Effector memory CD8-positive, alpha-beta T cell (primary cell): ENCODE measurements at regions not wholly inside any gene's neighbourhood (a gene's known extent, or its start where the extent isn't known, plus 50 kb on each side); places are given as distances from the start of the nearest gene placed in this dataset.

Source experiments
- ATAC-seq: fragments of 150-1000 bp; cut with Tn5 transposase; replicated peaks from 2 replicates; pipeline ENCODE4 v1.10.0; 2021; ENCODE audit warnings: mild to moderate bottlenecking, moderate library complexity
- DNase-seq, 3 experiments: peaks; one replicate each; pipeline ENCODE4 v3.0.0; 2021
- H3K27ac Mint-ChIP-seq, 2 donors: one replicate each; pipeline ENCODE4 v1.8.0; 2022; ENCODE audit warnings: mild to moderate bottlenecking in 2 of 2, mixed read lengths in 2 of 2, moderate library complexity in 2 of 2
- H3K27me3 Mint-ChIP-seq, 2 donors: one replicate each; pipeline ENCODE4 v1.8.0; 2022; ENCODE audit warnings: mixed read lengths in 2 of 2
- H3K36me3 Mint-ChIP-seq: one replicate; pipeline ENCODE4 v1.8.0; 2022; ENCODE audit warnings: mild to moderate bottlenecking, moderate library complexity, mixed read lengths; ENCODE audit not compliant: insufficient read depth
- H3K4me1 Mint-ChIP-seq, 2 donors: one replicate each; pipeline ENCODE4 v1.8.0; 2022; ENCODE audit warnings: low read depth in 2 of 2, mixed read lengths in 2 of 2
- H3K4me3 Mint-ChIP-seq, 2 donors: one replicate each; pipeline ENCODE4 v1.8.0; 2022; ENCODE audit warnings: mild to moderate bottlenecking in 2 of 2, mixed read lengths in 2 of 2, moderate library complexity in 2 of 2
- H3K9me3 Mint-ChIP-seq, 2 donors: one replicate each; pipeline ENCODE4 v1.8.0; 2022; ENCODE audit warnings: mixed read lengths in 2 of 2

DNA sequence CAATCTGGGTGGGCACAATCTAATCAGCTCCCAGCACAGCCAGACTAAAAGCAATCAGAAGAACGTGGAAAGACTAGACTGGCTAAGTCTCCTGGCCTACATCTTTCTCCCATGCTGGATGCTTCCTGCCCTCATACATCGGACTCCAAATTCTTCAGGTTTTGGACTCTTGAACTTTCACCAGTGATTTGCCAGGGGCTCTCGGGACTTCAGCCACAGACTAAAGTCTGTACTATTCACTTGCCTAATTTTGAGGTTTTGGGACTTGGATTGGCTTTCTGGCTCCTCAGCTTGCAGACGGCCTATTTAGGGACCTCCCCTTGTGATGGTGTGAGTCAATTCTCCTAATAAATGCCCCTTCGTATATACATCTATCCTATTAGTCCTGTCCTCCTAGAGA lies 66.6 kb upstream of the SOX21 start:
- ATAC-seq (no peak), DNase-seq (no peak)
- Mint-ChIP-seq H3K4me3 (no peak overlapping the region), H3K4me1 (no peaks in the 10 kb centered on the region), H3K27me3 (peaks cover 0 to 17% of the 10 kb centered on the region in 2 donors), H3K36me3 (peaks cover 3% of the 10 kb centered on the region), H3K9me3 (peaks cover 2 to 6% of the 10 kb centered on the region in 2 donors), H3K27ac (no peak overlapping the region)

DNA sequence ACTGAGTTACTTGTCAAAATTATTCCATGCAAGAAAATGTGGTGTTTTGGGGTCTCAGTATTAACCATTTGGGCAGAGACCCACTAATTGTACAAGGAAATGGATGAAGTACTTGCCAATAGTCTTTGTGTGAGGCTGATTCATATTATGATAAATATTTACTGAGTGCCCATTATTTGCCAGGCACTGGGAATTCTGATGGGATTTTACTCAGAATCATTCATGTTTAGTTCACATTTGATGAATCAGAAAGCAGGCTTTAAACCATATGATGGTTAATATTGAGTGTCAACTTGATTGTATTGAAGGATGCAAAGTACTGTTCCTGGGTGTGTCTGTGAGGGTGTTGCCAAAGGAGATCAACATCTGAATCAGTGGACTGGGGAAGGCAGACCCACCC lies 66.2 kb upstream of the SOX21 start:
- Mint-ChIP-seq H3K27me3 (peaks cover 0 to 17% of the 10 kb centered on the region in 2 donors), H3K27ac (no peak overlapping the region), H3K4me3 (no peak overlapping the region), H3K4me1 (no peaks in the 10 kb centered on the region), H3K36me3 (peaks cover 3% of the 10 kb centered on the region), H3K9me3 (peaks cover 2 to 6% of the 10 kb centered on the region in 2 donors)
- DNase-seq (no peak), ATAC-seq (no peak)

DNA sequence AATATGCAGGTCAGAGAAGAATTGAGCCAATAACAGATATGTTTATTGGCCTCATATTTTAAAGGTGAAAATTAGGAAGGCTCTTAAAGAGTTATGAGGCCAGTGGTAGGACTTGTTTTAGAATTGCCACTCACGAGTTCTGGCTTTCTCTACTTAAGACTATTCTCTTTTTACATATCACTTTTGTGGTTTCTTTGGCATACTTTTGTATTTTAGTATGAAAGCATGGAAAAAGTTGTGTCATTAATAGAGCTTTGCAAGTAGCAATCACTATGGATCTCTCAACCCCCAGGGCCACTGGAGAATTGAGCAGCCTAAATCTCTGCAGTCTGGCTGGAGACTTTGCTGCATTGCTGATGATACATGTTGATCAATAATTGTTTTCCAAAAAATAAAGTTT lies 64.6 kb upstream of the SOX21 start:
- peaks cover 3% of the 10 kb centered on the region for H3K36me3 Mint-ChIP-seq
- no peak overlapping the region for H3K27ac Mint-ChIP-seq
- H3K9me3 Mint-ChIP-seq: peaks cover 2 to 6% of the 10 kb centered on the region in 2 donors
- DNase-seq (no peak), ATAC-seq (no peak)
- no peaks in the 10 kb centered on the region for H3K4me1 Mint-ChIP-seq
- H3K4me3 Mint-ChIP-seq: no peak overlapping the region
- peaks cover 0 to 17% of the 10 kb centered on the region in 2 donors for H3K27me3 Mint-ChIP-seq

DNA sequence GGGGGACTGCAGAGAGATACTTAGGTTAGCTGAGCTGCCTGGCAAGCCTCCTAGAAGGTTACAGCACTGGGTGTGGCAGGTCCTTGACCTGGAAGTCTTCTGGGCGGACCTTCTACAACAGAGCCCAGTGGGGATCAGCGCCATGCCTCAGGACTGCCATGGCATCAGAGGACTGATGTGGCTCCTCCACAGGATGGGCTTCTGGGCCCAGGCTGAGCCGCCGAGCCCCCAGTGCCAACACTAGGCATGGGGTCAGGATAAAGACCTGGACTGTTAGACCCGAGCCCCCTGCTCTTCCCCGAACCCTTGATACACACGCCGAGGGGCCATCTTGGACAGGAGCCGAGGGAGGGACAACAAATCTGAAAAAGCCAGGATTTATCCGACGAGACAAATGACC lies 64.0 kb upstream of the SOX21 start:
- Mint-ChIP-seq H3K4me1 (no peaks in the 10 kb centered on the region), H3K27me3 (peaks cover 0 to 17% of the 10 kb centered on the region in 2 donors)
- no peak for ATAC-seq

DNA sequence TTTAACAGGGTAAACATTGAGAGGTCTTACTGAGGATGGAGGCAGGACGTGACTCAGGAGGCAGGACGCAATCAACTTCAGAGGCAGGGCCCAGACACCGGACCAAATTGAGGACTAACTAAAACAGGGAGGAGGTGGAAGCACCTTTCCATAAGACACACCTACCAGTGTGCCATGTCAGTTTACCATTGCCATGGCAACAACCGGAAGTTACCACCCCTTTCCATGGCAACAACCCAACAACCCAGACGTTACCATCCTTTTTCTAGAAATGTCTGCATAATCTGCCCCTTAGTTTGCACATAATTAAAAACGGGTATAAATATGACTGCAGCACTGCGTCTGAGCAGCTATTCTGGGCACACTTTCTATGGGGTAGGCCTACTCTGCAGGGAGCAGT lies 53.5 kb upstream of the SOX21 start:
- H3K36me3 Mint-ChIP-seq: no peaks in the 10 kb centered on the region
- no peak for DNase-seq
- H3K4me1 Mint-ChIP-seq: no peaks in the 10 kb centered on the region
- H3K27ac Mint-ChIP-seq: no peak overlapping the region
- H3K4me3 Mint-ChIP-seq: no peak overlapping the region
- peaks cover 3 to 6% of the 10 kb centered on the region in 2 donors for H3K9me3 Mint-ChIP-seq
- ATAC-seq: no peak
- H3K27me3 Mint-ChIP-seq: peaks cover 19 to 28% of the 10 kb centered on the region in 2 donors

More for the DNA sequence above, 64.0 kb upstream of the SOX21 start:
- H3K36me3 Mint-ChIP-seq: peaks cover 3% of the 10 kb centered on the region
- no peak for DNase-seq
- no peak overlapping the region for H3K4me3 Mint-ChIP-seq
- peaks cover 2 to 6% of the 10 kb centered on the region in 2 donors for H3K9me3 Mint-ChIP-seq
- no peak overlapping the region for H3K27ac Mint-ChIP-seq

DNA sequence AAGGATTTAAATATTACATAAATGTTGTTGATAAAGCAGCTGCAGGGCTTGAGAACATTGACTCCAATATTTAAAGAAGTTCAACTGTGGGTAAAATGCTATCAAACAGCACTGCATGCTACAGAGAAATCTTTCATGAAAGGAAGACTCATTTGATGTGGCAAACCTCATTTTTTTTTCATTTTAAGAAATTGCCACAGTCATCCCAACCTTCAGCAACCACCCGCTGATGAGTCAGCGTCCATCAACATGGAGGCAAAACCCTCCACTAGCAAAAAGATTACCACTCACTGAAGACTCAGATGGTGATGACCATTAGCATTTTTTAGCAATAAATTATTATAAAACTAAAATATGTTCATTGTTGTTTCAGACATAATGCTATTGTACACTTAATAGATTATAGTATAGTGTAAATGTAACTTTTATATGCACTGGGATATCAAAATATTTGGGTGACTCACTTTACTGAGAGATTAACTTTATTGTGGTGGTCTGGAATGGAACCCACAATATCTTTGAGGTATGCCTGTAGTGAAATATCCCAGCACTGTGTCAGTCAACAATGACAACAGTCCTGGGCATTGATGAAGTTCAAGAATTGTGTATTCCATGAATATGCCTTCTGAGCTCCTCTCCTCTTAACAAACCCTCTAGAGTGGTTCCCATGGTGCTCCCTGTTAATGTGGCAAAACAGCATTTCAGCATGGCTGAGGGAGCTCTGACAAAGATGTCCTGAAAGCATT lies 52.4 kb upstream of the SOX21 start:
- H3K4me3 Mint-ChIP-seq: no peak overlapping the region
- H3K27me3 Mint-ChIP-seq: peaks cover 19 to 28% of the 10 kb centered on the region in 2 donors
- H3K27ac Mint-ChIP-seq: no peak overlapping the region
- H3K36me3 Mint-ChIP-seq: no peaks in the 10 kb centered on the region
- ATAC-seq: no peak
- no peaks in the 10 kb centered on the region for H3K4me1 Mint-ChIP-seq
- H3K9me3 Mint-ChIP-seq: peaks cover 3 to 6% of the 10 kb centered on the region in 2 donors
- no peak for DNase-seq
